A549 (cell line): ENCODE measurements at regions not wholly inside any gene's neighbourhood (a gene's known extent, or its start where the extent isn't known, plus 50 kb on each side); places are given as distances from the start of the nearest gene placed in this dataset.

ENCODE experiments used
- ATAC-seq, 2 experiments: fragments of 200-7000 bp in 1 of 2; fragments of >200 bp in 1 of 2; cut with Nextera tagmentation in 1 of 2; cut with Tn5 transposase in 1 of 2; 3 replicates each; pipeline versions ENCODE4 v1.8.0 to v1.9.1; 2018 to 2020; ENCODE audit warnings: mild to moderate bottlenecking in 1 of 2, moderate library complexity in 1 of 2
- CTCF ChIA-PET: fragments of 300-600 bp; sonication (Branson Sonifier 250); formaldehyde crosslinking; extraction: SDS; loops from one replicate; lab custom pipeline; 2021; ENCODE audit warnings: antibody characterized with exemption, inconsistent platforms; lab: Yijun Ruan, JAX
- POLR2A ChIA-PET: fragments of 350-600 bp; formaldehyde crosslinking; extraction: SDS; loops from one replicate; lab custom pipeline; 2021; ENCODE audit warnings: antibody characterized with exemption, inconsistent platforms; lab: Yijun Ruan, JAX
- DNase-seq, 2 experiments: peaks; one replicate each; pipeline versions ENCODE4 v3.0.0 to v3.0.0-alpha.2; 2011 to 2016; ENCODE audit warnings: low read depth in 1 of 2, low spot score in 1 of 2
- FAIRE-seq: peaks from 2 replicates; lab custom pipeline; 2011; peaks lifted over from hg19 to GRCh38; lab: Jason Lieb, UNC
- H3K27ac ChIP-seq, 2 experiments: fragments of >200 bp; sonication (Bioruptor Twin); formaldehyde crosslinking; 3 replicates each; pipeline ENCODE4 v1.5.1; 2016 to 2017
- H3K4me1 ChIP-seq: fragments of >200 bp; sonication (Bioruptor Twin); formaldehyde crosslinking; 3 replicates; pipeline ENCODE4 v1.6.1; 2016
- H3K4me2 ChIP-seq: fragments of >200 bp; sonication (Bioruptor Twin); formaldehyde crosslinking; 3 replicates; pipeline ENCODE4 v1.6.1; 2016
- H3K4me3 ChIP-seq: fragments of >200 bp; sonication (Bioruptor Twin); formaldehyde crosslinking; 3 replicates; pipeline ENCODE4 v1.5.1; 2016
- H3K9me3 ChIP-seq: fragments of >200 bp; sonication (Bioruptor Twin); formaldehyde crosslinking; 3 replicates; pipeline ENCODE4 v1.6.1; 2016
- BHLHE40 ChIP-seq: IDR thresholded peaks from 2 replicates; pipeline ENCODE4 v1.6.1; 2012; ENCODE audit warnings: low read depth, low read length, inconsistent platforms
- CHD2 ChIP-seq: fragments of 150-350 bp; IDR thresholded peaks from 2 replicates; pipeline ENCODE4 v1.6.1; 2014; ENCODE audit warnings: low read length; ENCODE audit not compliant: partially characterized antibody
- HES2 ChIP-seq: fragments of >200 bp; sonication (Bioruptor Twin); formaldehyde crosslinking; IDR thresholded peaks from 2 replicates; pipeline ENCODE4 v1.6.1; 2016
- WGBS: methylation state at CpG from one replicate; pipeline ENCODE4 v1.1.6; 2017; ENCODE audit errors: missing lambda C conversion rate; 5-methylcytosine and 5-hydroxymethylcytosine counted together
- small RNA-seq, 6 experiments: library from RNA; depleted of rRNA; stranded (forward); fragments of <200 nt; gene quantifications; one replicate each; pipeline ENCODE3, GENCODE V24; 2012

- ChIA-PET CTCF (no interaction called here), POLR2A (no interaction called here)
- H3K4me3 ChIP-seq, result no peak overlapping the region
- WGBS, result 0% methylated on average over 1 of the region's 1 CpG
- no peak overlapping the region for H3K4me2 ChIP-seq
- H3K27ac ChIP-seq, result no peak overlapping the region
- no peak for TF ChIP-seq CHD2
- TF ChIP-seq BHLHE40, result no peak
- no peak for TF ChIP-seq HES2
- no peak for ATAC-seq
- no peak for FAIRE-seq
- no peaks in the 10 kb centered on the region for H3K9me3 ChIP-seq
- H3K4me1 ChIP-seq, result no peaks in the 10 kb centered on the region
- DNase-seq, result no peak
Observed at GRCh38 chr11:83336993-83337392, 50.8 kb upstream of the CCDC90B start.

Small RNA genes in the stretch of these regions (small RNA-seq; reads per million reads assigned to genes)
- gene RF01974, result 0 reads per million in 6 experiments
